Testis (tissue), 2 donors: ENCODE measurements at regions not wholly inside any gene's neighbourhood (a gene's known extent, or its start where the extent isn't known, plus 50 kb on each side); places are given as distances from the start of the nearest gene placed in this dataset.

ENCODE experiments used
- POLR2A ChIP-seq: fragments of 450-650 bp; IDR thresholded peaks from one replicate; pipeline ENCODE4 v1.6.1; 2017; ENCODE audit warnings: antibody characterized with exemption, mild to moderate bottlenecking, moderate library complexity
- TF ChIP-seq, protein P1 (sequence below), 3 experiments: fragments of 450-650 bp in 2 of 3; fragments of 200-600 bp in 1 of 3; sonication (generic) in 1 of 3; IDR thresholded peaks; one replicate each; pipeline ENCODE4 v1.5.1; 2016 to 2019; ENCODE audit warnings: antibody characterized with exemption in 3 of 3, mild to moderate bottlenecking in 2 of 3, moderate library complexity in 1 of 3

DNA sequence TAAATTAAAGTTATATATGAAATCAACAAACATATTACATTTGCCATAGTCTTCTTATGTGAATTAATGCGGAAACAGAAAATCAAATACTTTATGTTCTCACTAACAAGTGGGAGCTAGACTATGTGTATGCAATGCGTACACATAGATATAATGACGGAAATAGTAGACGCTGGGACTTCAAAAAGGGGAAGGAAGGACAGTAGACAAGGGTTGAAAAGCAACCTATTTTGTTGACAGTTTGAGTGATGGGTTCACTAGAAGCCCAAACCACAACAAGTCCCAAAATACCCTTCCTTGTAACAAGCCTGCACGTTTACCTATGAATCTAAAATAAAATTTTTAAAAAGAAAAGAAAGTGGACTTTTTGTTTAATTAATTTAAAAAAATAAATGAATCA is 430.8 kb upstream of the CNTN5 start:
- no peak for TF ChIP-seq POLR2A
- TF ChIP-seq, protein P1, sequence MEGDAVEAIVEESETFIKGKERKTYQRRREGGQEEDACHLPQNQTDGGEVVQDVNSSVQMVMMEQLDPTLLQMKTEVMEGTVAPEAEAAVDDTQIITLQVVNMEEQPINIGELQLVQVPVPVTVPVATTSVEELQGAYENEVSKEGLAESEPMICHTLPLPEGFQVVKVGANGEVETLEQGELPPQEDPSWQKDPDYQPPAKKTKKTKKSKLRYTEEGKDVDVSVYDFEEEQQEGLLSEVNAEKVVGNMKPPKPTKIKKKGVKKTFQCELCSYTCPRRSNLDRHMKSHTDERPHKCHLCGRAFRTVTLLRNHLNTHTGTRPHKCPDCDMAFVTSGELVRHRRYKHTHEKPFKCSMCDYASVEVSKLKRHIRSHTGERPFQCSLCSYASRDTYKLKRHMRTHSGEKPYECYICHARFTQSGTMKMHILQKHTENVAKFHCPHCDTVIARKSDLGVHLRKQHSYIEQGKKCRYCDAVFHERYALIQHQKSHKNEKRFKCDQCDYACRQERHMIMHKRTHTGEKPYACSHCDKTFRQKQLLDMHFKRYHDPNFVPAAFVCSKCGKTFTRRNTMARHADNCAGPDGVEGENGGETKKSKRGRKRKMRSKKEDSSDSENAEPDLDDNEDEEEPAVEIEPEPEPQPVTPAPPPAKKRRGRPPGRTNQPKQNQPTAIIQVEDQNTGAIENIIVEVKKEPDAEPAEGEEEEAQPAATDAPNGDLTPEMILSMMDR (IDR thresholded peaks at IDR 0.05), result no peak
